OCI-LY1 (cell line): ENCODE measurements at regions not wholly inside any gene's neighbourhood (a gene's known extent, or its start where the extent isn't known, plus 50 kb on each side); places are given as distances from the start of the nearest gene placed in this dataset.

Source experiments
- H2AFZ ChIP-seq: fragments of 200-600 bp; sonication (generic), shearing (Covaris generic); 2 replicates; pipeline ENCODE4 v1.6.0; 2014; ENCODE audit warnings: antibody characterized with exemption, mild to moderate bottlenecking, low read length
- H3F3A ChIP-seq: fragments of 200-600 bp; sonication (generic), shearing (Covaris generic); 2 replicates; pipeline ENCODE4 v1.6.0; 2014; ENCODE audit warnings: mild to moderate bottlenecking, antibody characterized with exemption, low read length, moderate library complexity; ENCODE audit not compliant: insufficient read depth
- H3K27ac ChIP-seq: fragments of 200-600 bp; sonication (generic); 2 replicates; pipeline ENCODE4 v1.5.1; 2014; ENCODE audit warnings: low read length, mixed run types, mild to moderate bottlenecking, low read depth; ENCODE audit not compliant: poor library complexity, severe bottlenecking
- H3K27me3 ChIP-seq: fragments of 200-600 bp; sonication (generic); 2 replicates; pipeline ENCODE4 v1.6.0; 2014; ENCODE audit warnings: antibody characterized with exemption, mild to moderate bottlenecking, low read length, moderate library complexity; ENCODE audit not compliant: insufficient read depth
- H3K36me3 ChIP-seq: fragments of 200-600 bp; sonication (generic); 2 replicates; pipeline ENCODE4 v1.6.1; 2014; ENCODE audit warnings: mild to moderate bottlenecking, antibody characterized with exemption, low read length, moderate library complexity, mixed read lengths; ENCODE audit not compliant: insufficient read depth
- H3K4me1 ChIP-seq: fragments of 200-600 bp; sonication (generic); 2 replicates; pipeline ENCODE4 v1.5.1; 2014; ENCODE audit warnings: mild to moderate bottlenecking, low read length, moderate library complexity; ENCODE audit not compliant: insufficient read depth, severe bottlenecking
- H3K4me2 ChIP-seq: fragments of 200-600 bp; sonication (generic), shearing (Covaris generic); 2 replicates; pipeline ENCODE4 v1.6.1; 2014; ENCODE audit warnings: low read length
- H3K4me3 ChIP-seq: fragments of 200-600 bp; sonication (generic); 2 replicates; pipeline ENCODE4 v1.5.1; 2014; ENCODE audit warnings: low read length, low read depth, mild to moderate bottlenecking, mixed read lengths; ENCODE audit not compliant: poor library complexity, severe bottlenecking
- H3K79me2 ChIP-seq: fragments of 200-600 bp; shearing (Covaris generic); 2 replicates; pipeline ENCODE4 v1.6.1; 2016; ENCODE audit warnings: mixed run types, low read length, mixed read lengths; ENCODE audit not compliant: insufficient read depth
- H3K9ac ChIP-seq: fragments of 200-600 bp; sonication (generic), shearing (Covaris generic); 2 replicates; pipeline ENCODE4 v1.6.1; 2014; ENCODE audit warnings: mild to moderate bottlenecking, low read length, mixed read lengths
- H3K9me2 ChIP-seq: fragments of 200-600 bp; sonication (generic), shearing (Covaris generic); 2 replicates; pipeline ENCODE4 v1.6.1; 2014; ENCODE audit warnings: low read depth, mild to moderate bottlenecking, low read length, mixed read lengths
- H3K9me3 ChIP-seq: fragments of 200-600 bp; shearing (Covaris generic); 2 replicates; pipeline ENCODE4 v1.6.1; 2014; ENCODE audit warnings: low read length, mixed read lengths
- H4K20me1 ChIP-seq: fragments of 200-600 bp; sonication (generic), shearing (Covaris generic); 2 replicates; pipeline ENCODE4 v1.6.0; 2016; ENCODE audit warnings: mild to moderate bottlenecking, low read length; ENCODE audit not compliant: insufficient read depth
- EZH2 ChIP-seq: fragments of 200-600 bp; sonication (generic), shearing (Covaris generic); IDR thresholded peaks from 2 replicates; pipeline ENCODE4 v1.8.0; 2017; ENCODE audit warnings: borderline replicate concordance, mixed run types, mild to moderate bottlenecking, antibody characterized with exemption, low read length, moderate library complexity, mixed read lengths
- TF ChIP-seq, protein P1 (sequence below): fragments of 200-600 bp; sonication (generic), shearing (Covaris generic); IDR thresholded peaks from 2 replicates; pipeline ENCODE4 v1.5.1; 2017; ENCODE audit warnings: mild to moderate bottlenecking, antibody characterized with exemption, low read length, moderate library complexity, mixed read lengths

DNA sequence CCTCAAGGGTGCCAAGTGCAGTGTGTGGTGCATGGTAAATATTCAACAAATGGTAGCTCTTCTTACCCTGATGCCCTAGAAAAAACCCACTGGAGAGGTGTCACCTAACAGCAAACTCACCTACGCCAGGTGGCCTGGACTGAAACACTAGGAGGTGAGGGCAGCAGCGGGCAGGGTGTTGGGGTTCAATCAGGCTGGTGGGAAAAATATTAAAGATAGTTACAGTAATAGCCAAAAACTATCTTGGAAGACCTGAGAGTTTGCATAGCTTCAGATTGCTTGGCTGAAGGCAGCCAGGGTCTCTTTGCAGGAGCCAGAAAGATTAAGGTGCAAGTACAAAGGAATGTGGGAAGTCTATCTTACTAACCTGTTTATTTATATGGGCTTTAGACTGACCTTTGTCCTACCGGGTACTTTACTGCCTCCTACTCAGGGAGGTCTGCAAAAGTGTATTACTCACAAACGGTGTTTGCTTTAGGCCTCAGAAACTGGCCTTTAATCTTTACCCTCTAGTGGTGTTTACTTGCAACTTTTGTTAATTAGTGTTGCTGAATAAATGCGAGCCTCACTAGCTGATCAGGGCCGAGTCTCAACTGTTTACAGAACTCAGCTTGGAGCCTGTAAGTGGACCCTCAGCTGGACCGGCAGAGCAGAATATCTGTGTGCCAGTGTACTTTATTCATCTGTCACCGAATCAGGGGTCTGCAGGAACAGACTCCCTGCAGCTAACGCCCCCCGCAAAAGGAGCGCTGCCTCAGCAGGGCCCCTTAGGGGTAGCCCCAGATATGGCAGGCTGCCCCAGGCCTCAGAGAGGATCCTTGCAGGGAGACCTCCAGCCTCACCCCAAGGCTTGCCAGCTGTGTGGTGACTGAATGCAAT lies 63.9 kb downstream of the SYF2 start:
- no peaks in the 10 kb centered on the region for H3F3A ChIP-seq
- H3K36me3 ChIP-seq, result no peaks in the 10 kb centered on the region
- H3K27ac ChIP-seq, result no peak overlapping the region
- no peaks in the 10 kb centered on the region for H3K4me1 ChIP-seq
- TF ChIP-seq, protein P1, sequence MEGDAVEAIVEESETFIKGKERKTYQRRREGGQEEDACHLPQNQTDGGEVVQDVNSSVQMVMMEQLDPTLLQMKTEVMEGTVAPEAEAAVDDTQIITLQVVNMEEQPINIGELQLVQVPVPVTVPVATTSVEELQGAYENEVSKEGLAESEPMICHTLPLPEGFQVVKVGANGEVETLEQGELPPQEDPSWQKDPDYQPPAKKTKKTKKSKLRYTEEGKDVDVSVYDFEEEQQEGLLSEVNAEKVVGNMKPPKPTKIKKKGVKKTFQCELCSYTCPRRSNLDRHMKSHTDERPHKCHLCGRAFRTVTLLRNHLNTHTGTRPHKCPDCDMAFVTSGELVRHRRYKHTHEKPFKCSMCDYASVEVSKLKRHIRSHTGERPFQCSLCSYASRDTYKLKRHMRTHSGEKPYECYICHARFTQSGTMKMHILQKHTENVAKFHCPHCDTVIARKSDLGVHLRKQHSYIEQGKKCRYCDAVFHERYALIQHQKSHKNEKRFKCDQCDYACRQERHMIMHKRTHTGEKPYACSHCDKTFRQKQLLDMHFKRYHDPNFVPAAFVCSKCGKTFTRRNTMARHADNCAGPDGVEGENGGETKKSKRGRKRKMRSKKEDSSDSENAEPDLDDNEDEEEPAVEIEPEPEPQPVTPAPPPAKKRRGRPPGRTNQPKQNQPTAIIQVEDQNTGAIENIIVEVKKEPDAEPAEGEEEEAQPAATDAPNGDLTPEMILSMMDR, result no peak
- TF ChIP-seq EZH2, result no peak
- no peaks in the 10 kb centered on the region for H3K9me3 ChIP-seq
- H3K27me3 ChIP-seq, result peaks cover 6% of the 10 kb centered on the region; the same call in 1 of the 2 replicates
- H4K20me1 ChIP-seq, result no peaks in the 10 kb centered on the region
- no peak overlapping the region for H3K4me2 ChIP-seq
- H2AFZ ChIP-seq, result no peak overlapping the region
- H3K9ac ChIP-seq, result no peak overlapping the region
- no peaks in the 10 kb centered on the region for H3K9me2 ChIP-seq
- H3K4me3 ChIP-seq, result no peak overlapping the region
- no peaks in the 10 kb centered on the region for H3K79me2 ChIP-seq

DNA sequence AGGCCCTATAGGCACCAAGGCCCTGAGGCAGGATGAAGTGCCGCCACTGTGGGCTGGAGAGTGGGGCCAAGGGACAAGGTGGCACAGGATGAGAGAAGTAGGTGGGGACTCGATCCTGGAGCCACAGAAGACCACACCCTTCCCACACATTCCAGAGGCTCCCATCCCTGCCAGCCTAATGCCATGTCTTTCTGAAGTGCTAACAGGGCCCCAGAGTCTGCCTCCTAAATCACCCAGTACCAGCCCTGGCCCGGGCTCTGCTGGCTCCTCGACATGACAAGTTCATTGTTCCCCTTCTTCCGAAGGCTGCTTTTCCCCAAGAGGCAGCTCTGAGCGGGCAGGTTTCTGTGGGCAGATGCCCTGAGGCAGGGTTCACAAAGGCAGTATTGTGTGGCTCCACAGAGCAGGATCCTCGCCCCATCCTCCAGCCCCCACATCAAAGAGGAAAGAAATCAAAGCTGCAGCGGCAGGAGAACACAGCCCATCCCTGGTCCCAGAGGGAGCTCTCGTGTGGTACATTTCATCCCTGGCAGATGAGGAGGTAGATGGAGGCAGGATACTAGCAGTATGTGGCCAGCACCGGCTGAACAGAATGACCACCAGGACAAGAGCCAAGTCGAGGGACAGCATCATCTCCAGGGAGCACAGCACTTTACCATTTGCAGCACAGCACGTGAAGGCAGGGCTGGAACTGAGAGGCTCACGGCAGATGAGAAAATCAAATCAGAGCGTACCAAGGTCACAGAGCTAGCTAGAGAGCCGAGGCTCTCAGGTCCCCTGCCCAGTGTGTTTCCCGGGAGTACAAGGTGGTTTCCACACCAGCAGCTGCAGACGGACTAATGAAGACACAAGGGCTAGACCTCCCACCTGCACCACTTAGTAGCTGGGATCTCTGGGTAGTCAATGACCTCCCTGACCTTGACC lies 64.8 kb downstream of the SYF2 start:
- H3K27me3 ChIP-seq, result peaks cover 6% of the 10 kb centered on the region; the same call in 1 of the 2 replicates
- H3K9ac ChIP-seq, result no peak overlapping the region
- no peak overlapping the region for H3K4me2 ChIP-seq
- H3K9me3 ChIP-seq, result no peaks in the 10 kb centered on the region
- no peak overlapping the region for H3K27ac ChIP-seq
- H3K4me3 ChIP-seq, result no peak overlapping the region
- H4K20me1 ChIP-seq, result no peaks in the 10 kb centered on the region
- H3K9me2 ChIP-seq, result no peaks in the 10 kb centered on the region
- H2AFZ ChIP-seq, result no peak overlapping the region
- H3K4me1 ChIP-seq, result no peaks in the 10 kb centered on the region
- H3K79me2 ChIP-seq, result no peaks in the 10 kb centered on the region
- no peak for TF ChIP-seq EZH2
- TF ChIP-seq, protein P1, result no peak
- no peaks in the 10 kb centered on the region for H3F3A ChIP-seq
- no peaks in the 10 kb centered on the region for H3K36me3 ChIP-seq

DNA sequence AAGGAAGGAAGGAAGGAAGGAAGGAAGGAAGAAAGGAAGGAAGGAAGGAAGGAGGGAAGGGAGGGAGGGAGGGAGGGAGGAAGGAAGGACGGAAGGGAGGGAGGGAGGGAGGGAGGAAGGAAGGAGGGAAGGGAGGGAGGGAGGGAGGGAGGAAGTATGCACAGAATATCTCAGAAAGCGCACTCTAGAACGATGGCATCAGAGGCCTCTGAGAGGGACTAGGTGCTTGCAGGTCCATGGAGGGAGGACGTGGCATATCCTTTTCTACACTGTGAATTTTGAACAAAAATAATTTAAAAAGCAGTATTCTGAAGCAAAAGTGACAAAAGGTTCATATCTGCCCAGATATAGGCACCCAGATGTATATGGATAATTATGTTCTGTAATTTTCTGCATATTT lies 65.5 kb downstream of the SYF2 start:
- H3K9me3 ChIP-seq, result no peaks in the 10 kb centered on the region
- H2AFZ ChIP-seq, result no peak overlapping the region
- TF ChIP-seq, protein P1, result no peak
- TF ChIP-seq EZH2, result no peak
- H3K79me2 ChIP-seq, result no peaks in the 10 kb centered on the region
- H3K4me3 ChIP-seq, result no peak overlapping the region
- H3K9ac ChIP-seq, result no peak overlapping the region
- no peak overlapping the region for H3K4me2 ChIP-seq
- no peaks in the 10 kb centered on the region for H3F3A ChIP-seq
- no peak overlapping the region for H3K27ac ChIP-seq
- H3K9me2 ChIP-seq, result no peaks in the 10 kb centered on the region
- H3K36me3 ChIP-seq, result no peaks in the 10 kb centered on the region
- H4K20me1 ChIP-seq, result no peaks in the 10 kb centered on the region
- H3K4me1 ChIP-seq, result no peaks in the 10 kb centered on the region
- H3K27me3 ChIP-seq, result peaks cover 6% of the 10 kb centered on the region; the same call in 1 of the 2 replicates
